ENCODE measurements at regions not wholly inside any gene's neighbourhood (a gene's known extent, or its start where the extent isn't known, plus 50 kb on each side); places are given as distances from the start of the nearest gene placed in this dataset.
"Not testable (repeated sequence)": the region's sequence is repeated elsewhere in the genome, so short reads cannot be mapped to it uniquely, and the experiment has no call there.

GRCh38 chr4:87716371-87717265 is 66.5 kb downstream of the DMP1 start:
- no peak for DNase-seq
- no peaks in the 10 kb centered on the region for H3K9me3 ChIP-seq (replicated peaks in 1 of 3)
- no peak overlapping the region for H3K4me3 ChIP-seq
- no peaks in the 10 kb centered on the region for H3K4me1 ChIP-seq (replicated peaks in 1 of 2)
- H3K36me3 ChIP-seq (replicated peaks in 1 of 2), result no peaks in the 10 kb centered on the region
- WGBS, 4 donors, result 49 to 70% (median 66%) methylated on average over 5 of the region's 5 CpGs
- TF ChIP-seq POLR2A (IDR thresholded peaks at IDR 0.05), result no peak
- no peak for TF ChIP-seq CTCF (IDR thresholded peaks at IDR 0.05)
- H3K27ac ChIP-seq, result no peak overlapping the region
- intact Hi-C loops (cut with DNase I), result no loop called here
- H3K27me3 ChIP-seq, result no peaks in the 10 kb centered on the region

DNA sequence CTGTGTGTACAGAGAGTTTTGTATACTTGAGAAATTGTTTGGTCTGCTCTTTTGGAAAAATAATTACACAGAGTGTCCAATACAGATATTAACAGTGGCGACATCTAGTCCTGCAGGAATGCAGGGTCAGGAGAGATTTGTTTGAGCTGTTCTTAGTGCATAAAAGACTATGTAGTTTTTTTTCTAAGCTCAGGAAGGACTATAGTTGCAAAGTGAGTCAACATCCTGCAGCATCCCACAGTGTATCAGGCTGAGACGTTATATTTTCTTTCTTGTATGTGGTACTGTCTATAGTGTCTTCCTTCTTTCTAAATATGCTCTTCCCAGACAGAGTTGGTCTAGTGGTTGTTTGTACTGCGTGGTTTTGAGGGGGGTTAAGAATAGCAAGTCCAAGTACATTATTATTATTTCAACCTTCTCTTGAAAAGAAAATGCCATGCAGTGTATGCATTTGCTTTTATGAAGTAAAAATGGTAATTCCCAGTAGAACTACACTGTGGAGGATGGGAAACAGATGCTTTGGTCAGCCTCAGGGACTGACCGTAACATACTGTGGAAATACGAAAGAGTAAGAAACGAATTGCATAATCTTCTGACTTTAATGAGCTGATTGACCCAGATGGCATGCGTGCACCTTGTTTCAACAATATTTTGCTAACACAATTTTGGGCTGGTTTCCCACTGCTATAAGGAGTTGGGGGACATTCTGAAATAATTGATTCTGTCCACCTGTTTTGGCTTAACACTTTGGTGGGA is 67.4 kb downstream of the DMP1 start:
- no peak overlapping the region for H3K4me3 ChIP-seq
- no peaks in the 10 kb centered on the region for H3K9me3 ChIP-seq (replicated peaks in 1 of 3)
- no peaks in the 10 kb centered on the region for H3K36me3 ChIP-seq (replicated peaks in 1 of 2)
- DNase-seq, result no peak
- intact Hi-C loops (cut with DNase I), result no loop called here
- 64 to 69% (median 65%) methylated on average over 7 of the region's 7 CpGs for WGBS, 4 donors
- H3K4me1 ChIP-seq (replicated peaks in 1 of 2), result no peaks in the 10 kb centered on the region
- no peak for TF ChIP-seq POLR2A (IDR thresholded peaks at IDR 0.05)
- no peak for TF ChIP-seq CTCF (IDR thresholded peaks at IDR 0.05)
- H3K27me3 ChIP-seq, result no peaks in the 10 kb centered on the region
- no peak overlapping the region for H3K27ac ChIP-seq

DNA sequence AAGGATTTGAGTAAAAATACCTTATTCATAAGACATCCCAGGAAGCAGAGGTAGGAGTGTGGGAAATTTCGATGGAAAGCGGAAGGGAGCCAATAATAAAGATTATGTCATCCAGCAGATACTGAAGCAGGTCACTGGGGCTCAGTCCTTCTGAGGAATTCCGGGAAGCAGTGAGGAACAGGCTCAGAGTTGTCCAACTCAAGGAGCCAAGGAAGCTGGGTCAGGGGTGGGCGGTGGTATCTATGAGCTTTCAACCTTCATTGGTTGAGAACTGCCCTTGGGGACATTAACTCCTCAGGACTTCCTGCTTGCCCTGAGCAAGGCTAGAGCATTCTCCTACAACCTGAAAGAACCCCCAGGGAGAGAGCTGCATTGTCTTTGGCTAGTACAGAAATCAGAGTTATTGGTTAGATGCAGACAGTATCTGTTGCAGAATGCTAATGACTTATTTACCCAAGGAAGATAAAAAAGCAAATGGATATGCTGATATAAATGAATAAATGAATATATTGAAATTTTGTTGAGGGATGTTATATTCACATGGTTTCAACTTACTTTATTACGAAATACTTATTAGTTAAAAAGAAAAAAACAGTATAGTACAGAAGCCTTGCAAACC is 68.2 kb downstream of the DMP1 start:
- 62 to 74% (median 68%) methylated on average over 5 of the region's 5 CpGs for WGBS, 4 donors
- no peaks in the 10 kb centered on the region for H3K27me3 ChIP-seq
- intact Hi-C loops (cut with DNase I), result no loop called here
- no peak overlapping the region for H3K27ac ChIP-seq
- H3K4me3 ChIP-seq, result no peak overlapping the region
- H3K36me3 ChIP-seq (replicated peaks in 1 of 2), result no peaks in the 10 kb centered on the region
- H3K9me3 ChIP-seq (replicated peaks in 1 of 3), result no peaks in the 10 kb centered on the region
- H3K4me1 ChIP-seq (replicated peaks in 1 of 2), result no peaks in the 10 kb centered on the region
- TF ChIP-seq POLR2A (IDR thresholded peaks at IDR 0.05) (no peak), CTCF (IDR thresholded peaks at IDR 0.05) (no peak)
- no peak for DNase-seq

DNA sequence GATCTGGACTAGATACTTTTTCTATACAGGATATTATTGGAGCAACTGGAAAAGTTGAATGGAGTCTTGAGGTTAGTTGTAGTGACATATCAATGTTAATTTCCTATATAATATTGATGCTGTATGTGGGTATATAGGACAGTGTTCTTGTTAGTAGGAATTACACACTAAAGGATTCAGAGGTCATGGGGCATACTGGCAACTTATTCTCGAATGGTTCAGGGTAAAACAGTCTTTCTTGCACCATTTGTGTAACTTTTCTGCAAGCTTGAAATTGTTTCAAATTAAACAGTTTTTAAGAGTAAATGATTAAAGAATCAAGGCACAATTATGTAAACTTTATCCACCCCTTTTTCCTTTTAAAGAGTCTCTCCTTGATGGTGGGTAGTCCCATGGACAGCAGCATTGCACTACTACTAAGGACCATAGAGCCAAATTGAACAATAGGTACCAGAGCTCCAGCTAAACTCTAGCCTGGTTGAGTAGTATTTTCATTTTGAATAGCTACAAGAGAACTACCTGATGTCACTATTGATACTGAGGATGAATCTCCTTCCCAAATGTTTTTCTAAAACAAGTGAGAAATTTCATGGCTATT is 70.1 kb downstream of the DMP1 start:
- no peaks in the 10 kb centered on the region for H3K4me1 ChIP-seq (replicated peaks in 1 of 2)
- WGBS, 4 donors, result 40 to 54% (median 45%) methylated on average over 1 of the region's 1 CpG
- H3K27ac ChIP-seq, result no peak overlapping the region
- TF ChIP-seq POLR2A (IDR thresholded peaks at IDR 0.05) (no peak), CTCF (IDR thresholded peaks at IDR 0.05) (no peak)
- H3K36me3 ChIP-seq (replicated peaks in 1 of 2), result no peaks in the 10 kb centered on the region
- H3K4me3 ChIP-seq, result no peak overlapping the region
- intact Hi-C loops (cut with DNase I), result no loop called here
- no peaks in the 10 kb centered on the region for H3K27me3 ChIP-seq
- no peaks in the 10 kb centered on the region for H3K9me3 ChIP-seq (replicated peaks in 1 of 3)
- no peak for DNase-seq

DNA sequence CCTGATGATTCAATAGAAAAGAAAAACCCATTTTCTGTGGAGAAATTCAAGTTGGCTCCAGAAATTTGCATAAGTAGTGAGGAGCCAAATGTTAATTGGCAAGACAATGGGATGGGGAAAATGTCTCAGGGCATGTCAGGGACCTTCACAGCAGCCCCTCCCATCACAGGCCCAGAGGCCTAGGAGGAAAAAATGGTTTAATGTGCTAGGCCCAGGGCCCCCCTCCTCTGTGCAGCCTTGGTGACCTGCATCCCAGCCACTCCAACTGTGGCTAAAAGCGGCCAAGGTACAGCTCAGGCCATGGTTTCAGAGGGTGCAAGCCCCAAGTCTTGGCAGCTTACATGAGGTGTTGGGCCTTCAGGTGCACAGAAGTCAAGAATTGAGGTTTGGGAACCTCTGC is 74.1 kb upstream of the IBSP start:
- intact Hi-C loops (cut with DNase I), result not testable (repeated sequence)

More for the DNA sequence above, 74.1 kb upstream of the IBSP start:
- not testable (repeated sequence) for H3K4me1 ChIP-seq (replicated peaks in 1 of 2); H3K27ac ChIP-seq; H3K4me3 ChIP-seq; DNase-seq; H3K9me3 ChIP-seq (replicated peaks in 1 of 3); H3K27me3 ChIP-seq; H3K36me3 ChIP-seq (replicated peaks in 1 of 2)
- WGBS, 4 donors, result 80 to 83% (median 80%) methylated on average over 1 of the region's 1 CpG; no CpG with 5 or more reads in 1 of the 4 donors

Measured in adrenal gland (tissue), 9 donors.